Mesenchymal stem cell (in vitro differentiated cells and primary cell): ENCODE measurements at regions not wholly inside any gene's neighbourhood (a gene's known extent, or its start where the extent isn't known, plus 50 kb on each side); places are given as distances from the start of the nearest gene placed in this dataset.

Experiments
- DNase-seq: peaks from one replicate; pipeline ENCODE4 v3.0.0-alpha.2; 2013
- H2AFZ ChIP-seq: one replicate; pipeline ENCODE4 v1.6.1; 2013; ENCODE audit warnings: low read depth, mild to moderate bottlenecking, control low read depth, inconsistent platforms, low read length, moderate library complexity
- H2AK5ac ChIP-seq: 2 replicates; pipeline ENCODE4 v1.6.1; 2013; ENCODE audit warnings: low read length, moderate library complexity, mild to moderate bottlenecking, inconsistent platforms; ENCODE audit not compliant: severe bottlenecking
- H2BK120ac ChIP-seq: one replicate; pipeline ENCODE4 v1.6.1; 2013; ENCODE audit warnings: low read depth, mild to moderate bottlenecking, inconsistent platforms, low read length, moderate library complexity
- H2BK12ac ChIP-seq, 2 experiments: one replicate each; pipeline ENCODE4 v1.6.1; 2013; ENCODE audit warnings: inconsistent platforms in 2 of 2, low read length in 2 of 2, mild to moderate bottlenecking in 2 of 2, moderate library complexity in 2 of 2, control low read depth in 1 of 2
- H2BK15ac ChIP-seq: one replicate; pipeline ENCODE4 v1.6.1; 2013; ENCODE audit warnings: mild to moderate bottlenecking, low read depth, inconsistent platforms; ENCODE audit not compliant: poor library complexity, severe bottlenecking
- H2BK5ac ChIP-seq: 2 replicates; pipeline ENCODE4 v1.6.1; 2013; ENCODE audit warnings: low read depth, mild to moderate bottlenecking, low read length, control low read depth, inconsistent platforms; ENCODE audit not compliant: poor library complexity, severe bottlenecking
- H3K14ac ChIP-seq, 2 experiments: one replicate each; pipeline ENCODE4 v1.6.1; 2013; ENCODE audit warnings: inconsistent platforms in 2 of 2, low read length in 2 of 2, control low read depth in 1 of 2, mild to moderate bottlenecking in 1 of 2, moderate library complexity in 1 of 2
- H3K18ac ChIP-seq, 2 experiments: one replicate each; pipeline ENCODE4 v1.6.1; 2013; ENCODE audit warnings: inconsistent platforms in 2 of 2, low read length in 2 of 2, control low read depth in 1 of 2, low read depth in 1 of 2, mild to moderate bottlenecking in 1 of 2
- H3K23ac ChIP-seq, 2 experiments: one replicate each; pipeline ENCODE4 v1.6.1; 2013; ENCODE audit warnings: inconsistent platforms in 2 of 2, low read length in 2 of 2, mild to moderate bottlenecking in 2 of 2, moderate library complexity in 2 of 2, control low read depth in 1 of 2
- H3K27ac ChIP-seq: 2 replicates; pipeline ENCODE4 v1.5.1; 2013; ENCODE audit warnings: mild to moderate bottlenecking, moderate library complexity, low read length, control low read depth, inconsistent platforms; ENCODE audit not compliant: poor library complexity, severe bottlenecking
- H3K27me3 ChIP-seq, 2 experiments: 2 replicates each; pipeline versions ENCODE4 v1.6.1 to v1.7.0; 2013; ENCODE audit warnings: low read length in 2 of 2, mild to moderate bottlenecking in 2 of 2, moderate library complexity in 2 of 2, control low read depth in 1 of 2, inconsistent platforms in 1 of 2; ENCODE audit not compliant: control insufficient read depth in 1 of 2, insufficient read depth in 1 of 2
- H3K36me3 ChIP-seq, 2 experiments: 2 replicates each; pipeline versions ENCODE4 v1.6.1 to v1.7.0; 2013; ENCODE audit warnings: low read length in 2 of 2, control low read depth in 1 of 2, inconsistent platforms in 1 of 2, low read depth in 1 of 2, mild to moderate bottlenecking in 1 of 2; ENCODE audit not compliant: insufficient read depth in 2 of 2, control insufficient read depth in 1 of 2
- H3K4ac ChIP-seq, 2 experiments: one replicate each; pipeline ENCODE4 v1.6.1; 2013; ENCODE audit warnings: inconsistent platforms in 2 of 2, low read length in 2 of 2, mild to moderate bottlenecking in 2 of 2, moderate library complexity in 2 of 2, control low read depth in 1 of 2, low read depth in 1 of 2
- H3K4me1 ChIP-seq: 2 replicates; pipeline ENCODE4 v1.6.1; 2013; ENCODE audit warnings: low read depth, low read length, control low read depth; ENCODE audit not compliant: control insufficient read depth, insufficient read depth
- H3K4me2 ChIP-seq: 2 replicates; pipeline ENCODE4 v1.6.1; 2013; ENCODE audit warnings: low read length, mild to moderate bottlenecking, inconsistent platforms; ENCODE audit not compliant: poor library complexity, severe bottlenecking
- H3K4me3 ChIP-seq, 2 experiments: 2 replicates each; pipeline versions ENCODE4 v1.5.1 to v1.7.0; 2013; ENCODE audit warnings: low read length in 2 of 2, mild to moderate bottlenecking in 2 of 2, control low read depth in 1 of 2, low read depth in 1 of 2; ENCODE audit not compliant: insufficient read depth in 1 of 2
- H3K79me1 ChIP-seq: replicated peaks from 2 replicates; pipeline ENCODE4 v1.6.1; 2013; ENCODE audit warnings: mild to moderate bottlenecking, control low read depth, low read length, inconsistent platforms; ENCODE audit not compliant: poor library complexity, severe bottlenecking
- H3K9ac ChIP-seq: 2 replicates; pipeline ENCODE4 v1.7.0; 2013; ENCODE audit warnings: mild to moderate bottlenecking, low read length, moderate library complexity
- H3K9me3 ChIP-seq: 2 replicates; pipeline ENCODE4 v1.7.0; 2013; ENCODE audit warnings: mild to moderate bottlenecking, low read length; ENCODE audit not compliant: control insufficient read depth
- H4K8ac ChIP-seq: one replicate; pipeline ENCODE4 v1.6.1; 2013; ENCODE audit warnings: inconsistent platforms, mild to moderate bottlenecking, low read length, moderate library complexity
- H4K91ac ChIP-seq: one replicate; pipeline ENCODE4 v1.6.1; 2013; ENCODE audit warnings: mild to moderate bottlenecking, low read length, inconsistent platforms
- WGBS: methylation state at CpG from one replicate; pipeline ENCODE4 v1.1.7; 2013; ENCODE audit warnings: mixed read lengths; 5-methylcytosine and 5-hydroxymethylcytosine counted together

DNA sequence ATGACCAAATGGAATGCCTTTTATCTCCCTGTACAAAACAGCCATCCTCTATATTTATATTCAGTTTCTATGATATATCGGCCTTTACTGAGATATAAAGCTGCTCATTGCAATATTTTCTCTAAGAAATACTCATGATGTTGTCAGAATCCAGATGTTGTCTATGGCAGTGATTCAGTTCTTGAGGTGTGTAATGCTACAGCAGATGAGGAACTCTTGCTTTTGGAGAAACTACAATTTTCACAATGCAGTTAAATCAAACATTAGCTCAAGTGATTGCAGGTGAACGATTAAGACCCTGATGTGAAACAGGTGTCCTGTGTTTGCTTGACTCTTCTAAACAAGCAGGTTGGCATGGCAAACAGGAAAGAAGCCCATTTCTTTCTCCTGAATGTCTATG is 256.2 kb upstream of the CDH20 start:
- H3K4me1 ChIP-seq, result no peaks in the 10 kb centered on the region
- H3K14ac ChIP-seq, result no peak overlapping the region
- DNase-seq, result no peak
- no peaks in the 10 kb centered on the region for H3K27me3 ChIP-seq
- H2AFZ ChIP-seq, result no peak overlapping the region
- H4K91ac ChIP-seq, result no peak overlapping the region
- H4K8ac ChIP-seq, result no peak overlapping the region
- no peak overlapping the region for H3K18ac ChIP-seq
- no peak overlapping the region for H3K4ac ChIP-seq
- no peaks in the 10 kb centered on the region for H3K36me3 ChIP-seq
- no peak overlapping the region for H2BK12ac ChIP-seq
- no peak overlapping the region for H2AK5ac ChIP-seq
- H2BK15ac ChIP-seq, result no peak overlapping the region
- H3K4me3 ChIP-seq, result no peak overlapping the region
- no peak overlapping the region for H2BK5ac ChIP-seq
- H3K4me2 ChIP-seq, result no peak overlapping the region
- no peaks in the 10 kb centered on the region for H3K9me3 ChIP-seq
- no peak overlapping the region for H2BK120ac ChIP-seq
- no peak overlapping the region for H3K9ac ChIP-seq
- H3K23ac ChIP-seq, result no peak overlapping the region
- no peaks in the 10 kb centered on the region for H3K79me1 ChIP-seq
- WGBS, result 90% methylated on average over 2 of the region's 2 CpGs
- H3K27ac ChIP-seq, result no peak overlapping the region

DNA sequence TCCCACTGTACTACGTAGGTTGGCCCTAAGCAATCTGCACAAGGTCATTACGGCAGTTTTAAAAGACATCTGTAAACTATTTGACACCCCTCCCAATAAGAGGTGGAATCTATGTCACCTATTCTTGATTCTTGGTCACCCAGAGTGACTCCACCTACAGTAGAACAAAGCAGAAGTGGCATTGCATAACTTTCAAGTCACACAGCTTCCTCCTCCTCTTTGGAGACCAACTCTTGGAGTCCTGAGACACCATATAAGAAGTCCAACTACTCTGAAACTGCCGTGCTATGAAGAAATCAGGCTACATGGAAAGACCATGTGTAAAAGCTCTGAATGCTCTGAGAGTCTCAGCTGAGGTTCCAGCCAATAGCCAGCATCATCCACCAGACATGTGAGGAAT is 253.5 kb upstream of the CDH20 start:
- no peak overlapping the region for H4K8ac ChIP-seq
- H2BK12ac ChIP-seq, result no peak overlapping the region
- 86% methylated on average over 3 of the region's 3 CpGs for WGBS
- no peak overlapping the region for H3K14ac ChIP-seq
- no peaks in the 10 kb centered on the region for H3K9me3 ChIP-seq
- H3K4me1 ChIP-seq, result no peaks in the 10 kb centered on the region
- H4K91ac ChIP-seq, result no peak overlapping the region
- H2BK120ac ChIP-seq, result no peak overlapping the region
- no peaks in the 10 kb centered on the region for H3K27me3 ChIP-seq
- no peak overlapping the region for H2AFZ ChIP-seq
- H3K4ac ChIP-seq, result no peak overlapping the region
- no peak overlapping the region for H3K4me2 ChIP-seq
- no peak overlapping the region for H2BK5ac ChIP-seq
- H3K9ac ChIP-seq, result no peak overlapping the region
- H3K36me3 ChIP-seq, result no peaks in the 10 kb centered on the region
- H3K23ac ChIP-seq, result no peak overlapping the region
- no peak overlapping the region for H2BK15ac ChIP-seq
- no peak overlapping the region for H3K27ac ChIP-seq
- no peak overlapping the region for H3K4me3 ChIP-seq
- no peaks in the 10 kb centered on the region for H3K79me1 ChIP-seq
- H3K18ac ChIP-seq, result no peak overlapping the region
- DNase-seq, result no peak
- no peak overlapping the region for H2AK5ac ChIP-seq

DNA sequence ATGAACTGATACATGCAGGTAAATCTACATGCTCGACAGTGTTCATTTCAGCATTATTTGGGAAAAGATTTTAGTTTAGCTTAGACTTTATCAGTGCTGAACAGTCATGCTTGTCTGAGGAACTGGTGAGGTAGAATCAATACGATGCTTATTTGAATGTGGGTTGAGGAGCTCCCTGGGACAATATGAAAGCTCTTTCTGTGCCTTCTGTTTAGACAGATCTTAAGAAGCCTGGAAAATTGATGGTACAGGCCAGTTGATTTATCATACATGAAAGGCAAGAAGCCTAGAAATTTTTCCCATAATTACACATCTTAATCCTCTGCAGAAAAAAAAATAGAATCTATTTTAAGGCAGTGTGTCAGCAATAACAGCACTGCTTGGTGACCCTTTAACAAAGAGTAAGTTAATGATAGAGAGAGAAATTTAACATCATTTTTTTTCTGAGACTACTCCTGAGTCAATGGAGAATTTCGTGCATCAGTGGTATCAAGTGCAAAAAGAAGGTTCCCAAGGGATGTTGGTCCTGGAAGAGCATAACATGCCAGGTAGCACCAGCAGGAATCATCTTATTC is 252.2 kb upstream of the CDH20 start:
- Histone ChIP-seq H3K27ac (no peak overlapping the region), H2BK120ac (no peak overlapping the region), H4K8ac (no peak overlapping the region), H2AK5ac (no peak overlapping the region), H2BK15ac (no peak overlapping the region), H3K4me3 (no peak overlapping the region), H3K36me3 (no peaks in the 10 kb centered on the region), H3K79me1 (no peaks in the 10 kb centered on the region), H2BK5ac (no peak overlapping the region), H3K4me2 (no peak overlapping the region), H3K23ac (no peak overlapping the region), H2AFZ (no peak overlapping the region), H3K4ac (no peak overlapping the region), H4K91ac (no peak overlapping the region), H3K9me3 (no peaks in the 10 kb centered on the region), H3K14ac (no peak overlapping the region), H3K9ac (no peak overlapping the region), H3K4me1 (no peaks in the 10 kb centered on the region), H3K27me3 (no peaks in the 10 kb centered on the region), H2BK12ac (no peak overlapping the region), H3K18ac (no peak overlapping the region)
- DNase-seq, result no peak
- 73% methylated on average over 3 of the region's 3 CpGs for WGBS

DNA sequence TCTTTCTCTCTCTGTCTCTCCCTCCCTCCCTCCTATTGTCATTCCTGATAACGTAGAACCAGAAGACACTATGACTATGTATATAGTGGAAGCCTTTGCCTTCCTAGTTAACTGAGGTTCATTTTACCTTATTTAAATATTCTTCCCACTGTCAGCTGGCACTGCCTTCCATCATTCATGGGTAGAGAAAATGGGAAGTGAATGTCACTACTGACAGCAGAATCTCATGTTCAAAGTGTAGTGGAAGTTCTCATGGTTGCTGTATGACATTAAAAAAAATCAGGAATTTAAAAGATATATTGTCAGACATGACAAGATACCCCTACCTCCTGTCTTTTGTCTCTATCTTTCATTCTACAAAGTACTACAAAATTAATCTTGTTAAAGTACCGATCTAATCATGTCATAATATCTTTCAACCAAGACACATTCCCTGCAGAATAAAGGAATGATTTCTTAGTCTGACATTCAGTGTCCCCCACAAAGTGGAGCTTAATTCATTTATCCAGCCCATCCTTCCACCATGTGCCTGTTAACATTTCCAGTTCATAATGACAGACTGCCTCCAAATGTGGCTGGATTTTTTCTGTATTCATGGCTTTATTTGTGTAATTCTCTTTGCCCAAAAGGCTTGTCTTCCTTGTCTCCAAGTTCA is 250.1 kb upstream of the CDH20 start:
- WGBS, result 93% methylated on average over 1 of the region's 2 CpGs
- H3K27me3 ChIP-seq, result no peaks in the 10 kb centered on the region
- no peak overlapping the region for H3K9ac ChIP-seq
- H2BK15ac ChIP-seq, result no peak overlapping the region
- no peaks in the 10 kb centered on the region for H3K4me1 ChIP-seq
- no peak overlapping the region for H3K27ac ChIP-seq
- no peak overlapping the region for H4K91ac ChIP-seq
- no peaks in the 10 kb centered on the region for H3K36me3 ChIP-seq
- H2AK5ac ChIP-seq, result no peak overlapping the region
- H4K8ac ChIP-seq, result no peak overlapping the region
- H3K23ac ChIP-seq, result no peak overlapping the region
- no peak overlapping the region for H3K4ac ChIP-seq
- DNase-seq, result no peak
- no peak overlapping the region for H3K4me3 ChIP-seq
- H3K14ac ChIP-seq, result no peak overlapping the region
- H3K9me3 ChIP-seq, result no peaks in the 10 kb centered on the region
- no peak overlapping the region for H2BK120ac ChIP-seq
- no peak overlapping the region for H2BK12ac ChIP-seq
- H2AFZ ChIP-seq, result no peak overlapping the region
- no peak overlapping the region for H3K18ac ChIP-seq
- no peaks in the 10 kb centered on the region for H3K79me1 ChIP-seq
- H2BK5ac ChIP-seq, result no peak overlapping the region
- no peak overlapping the region for H3K4me2 ChIP-seq
